HG03108 (cell line): ENCODE measurements at regions not wholly inside any gene's neighbourhood (a gene's known extent, or its start where the extent isn't known, plus 50 kb on each side); places are given as distances from the start of the nearest gene placed in this dataset.
"Not testable (repeated sequence)": the region's sequence is repeated elsewhere in the genome, so short reads cannot be mapped to it uniquely, and the experiment has no call there.

Source experiments
- ATAC-seq: cut with Tn5 transposase; IDR thresholded peaks from one replicate; pipeline ENCODE4 v1.9.1; 2021; ENCODE audit warnings: moderate library complexity; ENCODE audit not compliant: unreplicated experiment

DNA sequence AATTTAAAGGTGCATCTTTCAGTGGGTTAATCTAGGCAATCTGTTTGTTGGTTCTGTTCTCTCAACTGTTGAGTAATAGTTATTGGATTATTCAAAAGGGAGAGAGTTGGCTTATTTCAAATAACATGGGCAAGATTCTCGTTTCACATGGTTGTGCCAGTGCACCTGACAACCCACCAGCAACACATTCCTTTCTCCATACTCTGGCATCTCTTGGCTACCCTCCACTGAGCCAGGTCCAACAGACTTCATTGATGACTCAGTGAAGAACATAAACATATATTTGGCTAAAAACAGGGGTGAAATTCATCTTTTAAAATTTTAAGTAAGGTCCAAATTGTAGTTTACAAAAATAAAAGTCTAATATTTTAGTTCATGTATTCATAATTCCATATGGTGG lies 967.2 kb downstream of the RPA4 start:
- no peak for ATAC-seq

DNA sequence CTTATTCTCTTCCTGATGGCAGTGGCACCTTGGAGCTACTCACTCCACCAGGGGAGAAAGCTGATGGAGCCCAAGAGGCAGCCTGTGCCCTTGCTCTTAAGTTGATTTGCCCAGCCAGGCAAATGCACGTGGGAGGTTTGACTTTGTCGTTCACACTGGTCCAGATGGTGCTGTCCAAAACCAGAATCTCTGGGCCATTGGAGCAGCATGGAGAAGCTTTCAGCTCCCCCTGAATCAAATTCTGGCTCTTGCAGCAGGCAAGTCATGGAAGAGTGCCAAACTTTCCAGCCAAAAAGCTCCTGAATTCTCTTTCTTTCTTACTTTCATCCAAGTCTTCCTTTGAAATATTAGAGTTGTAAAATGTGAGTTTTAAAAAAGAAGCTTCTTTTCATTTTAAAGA lies 970.4 kb downstream of the RPA4 start:
- ATAC-seq, result no peak

DNA sequence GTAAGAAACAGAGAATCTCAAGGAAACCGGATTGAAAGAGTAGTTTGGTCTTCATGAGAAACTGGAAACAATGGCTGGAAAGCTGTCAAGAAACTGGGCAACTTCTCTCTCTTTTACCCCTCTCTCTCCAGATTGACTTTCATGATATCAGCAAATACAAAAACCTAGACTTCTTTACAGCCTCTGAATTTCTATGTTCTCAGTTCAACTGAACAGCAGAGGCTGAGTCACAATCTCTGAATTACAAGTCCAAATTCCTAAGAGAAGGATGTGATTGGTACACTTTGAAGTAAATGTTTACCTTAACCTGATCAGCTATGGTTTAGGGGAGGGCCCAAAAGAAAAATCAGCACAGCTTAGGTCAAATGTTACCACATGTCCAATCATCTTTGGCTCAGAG lies 974.9 kb downstream of the RPA4 start:
- ATAC-seq, result no peak

DNA sequence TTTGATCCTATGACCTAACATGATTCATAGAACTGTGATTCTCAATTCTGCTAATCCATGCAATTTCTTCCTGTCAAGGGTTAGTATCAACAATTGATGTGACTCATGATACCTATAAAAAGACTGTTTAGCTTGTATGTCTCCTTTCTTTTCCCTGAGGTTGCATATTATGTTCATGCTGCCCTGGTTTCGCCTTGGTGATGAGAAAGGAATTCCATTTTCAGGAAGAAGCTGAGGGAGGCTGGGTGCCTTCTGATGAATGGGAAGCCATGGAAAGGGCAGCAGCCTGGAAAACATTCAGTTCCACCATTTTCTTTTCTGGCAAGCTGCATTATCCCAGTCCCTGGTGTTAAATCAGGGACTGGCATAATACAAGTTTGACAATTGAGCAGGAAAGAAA lies 976.5 kb downstream of the RPA4 start:
- no peak for ATAC-seq

DNA sequence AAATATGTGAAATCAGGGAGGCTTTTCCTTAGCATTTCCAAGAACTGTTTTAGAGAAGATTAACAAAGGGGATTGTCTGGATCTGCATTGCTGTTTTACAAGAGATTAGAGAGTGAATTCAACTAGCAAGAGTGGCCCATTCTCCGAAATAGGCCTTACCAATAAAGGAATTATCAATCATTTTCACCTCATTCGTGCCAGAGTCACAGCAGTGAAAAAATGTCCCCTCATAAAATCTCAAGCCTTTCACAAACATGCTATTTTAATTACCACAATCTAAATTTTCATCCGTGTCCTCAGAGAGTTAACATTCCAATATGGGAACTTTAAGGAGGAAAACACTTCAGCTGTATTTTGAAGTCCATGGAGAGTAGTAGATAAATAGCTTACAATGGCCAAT lies 979.6 kb downstream of the RPA4 start:
- ATAC-seq, result no peak

DNA sequence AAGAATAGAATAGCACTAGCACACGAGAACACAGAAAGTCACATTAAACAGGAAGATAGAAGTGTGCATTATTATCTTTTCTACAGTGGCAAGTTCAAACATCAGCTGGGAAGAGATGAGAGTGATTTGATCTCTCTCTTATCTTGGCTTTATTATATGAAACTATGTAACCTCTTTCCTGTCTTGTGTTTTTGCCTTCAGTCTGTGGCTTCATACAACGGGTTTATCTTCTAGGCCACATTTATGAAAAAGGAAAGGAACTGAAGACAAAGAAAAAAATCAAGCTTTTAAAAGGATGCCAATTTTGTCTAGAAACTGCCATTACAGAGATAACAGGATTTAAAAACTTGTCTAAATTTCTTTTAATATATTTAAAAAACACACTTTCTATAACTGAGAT lies 983.6 kb downstream of the RPA4 start:
- no peak for ATAC-seq

DNA sequence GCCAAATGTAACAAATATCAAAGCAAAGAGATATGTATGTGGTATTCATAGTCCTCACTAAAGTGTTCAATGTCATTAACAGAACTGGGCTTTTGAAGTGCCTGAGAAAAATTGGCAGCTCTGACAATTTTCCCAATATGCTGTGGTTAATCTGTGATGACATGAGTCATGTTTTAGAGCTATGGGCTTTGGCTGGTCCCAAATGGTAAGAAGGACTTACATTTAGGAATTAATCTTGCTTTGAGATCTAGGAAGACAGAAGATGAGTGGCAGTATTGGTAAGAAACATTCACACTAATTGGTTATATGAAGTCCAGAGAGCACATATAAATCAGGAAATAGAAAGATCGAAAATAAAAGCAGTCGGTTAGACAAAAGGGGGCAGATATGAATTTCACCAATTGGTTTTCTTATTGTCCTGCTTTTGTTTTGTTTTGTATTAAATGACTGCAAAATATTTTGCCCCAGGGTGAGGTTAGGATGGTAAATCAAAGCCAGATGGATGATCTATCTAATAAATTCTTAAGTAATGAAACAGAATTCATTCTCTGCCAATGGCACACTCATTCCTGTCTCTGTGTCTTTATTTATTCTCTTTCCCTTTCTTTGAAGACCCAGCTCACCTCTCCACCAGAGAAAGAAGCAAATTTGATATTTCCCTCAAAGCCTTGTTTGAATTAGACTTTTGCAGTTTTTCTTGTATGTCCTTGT lies 993.1 kb downstream of the RPA4 start:
- no peak for ATAC-seq

DNA sequence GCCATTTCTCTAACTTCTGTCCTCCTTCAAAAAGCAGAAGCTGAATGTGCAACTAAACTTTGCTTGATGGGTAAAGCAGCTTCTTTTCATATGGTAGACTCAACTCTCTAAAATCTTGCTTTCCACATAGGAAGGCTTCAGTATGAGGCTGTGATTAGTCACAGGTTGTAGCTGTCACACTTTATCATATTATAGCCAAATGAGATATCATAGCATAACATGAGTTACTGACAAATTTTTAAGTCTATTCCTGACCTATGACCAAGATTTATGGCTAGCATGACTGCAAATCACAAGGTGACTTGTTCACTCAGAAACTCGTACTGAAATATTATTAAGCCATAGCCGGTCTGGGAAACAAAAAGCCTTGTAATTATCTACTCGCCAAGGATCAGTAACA lies 998.6 kb downstream of the RPA4 start:
- ATAC-seq, result no peak

DNA sequence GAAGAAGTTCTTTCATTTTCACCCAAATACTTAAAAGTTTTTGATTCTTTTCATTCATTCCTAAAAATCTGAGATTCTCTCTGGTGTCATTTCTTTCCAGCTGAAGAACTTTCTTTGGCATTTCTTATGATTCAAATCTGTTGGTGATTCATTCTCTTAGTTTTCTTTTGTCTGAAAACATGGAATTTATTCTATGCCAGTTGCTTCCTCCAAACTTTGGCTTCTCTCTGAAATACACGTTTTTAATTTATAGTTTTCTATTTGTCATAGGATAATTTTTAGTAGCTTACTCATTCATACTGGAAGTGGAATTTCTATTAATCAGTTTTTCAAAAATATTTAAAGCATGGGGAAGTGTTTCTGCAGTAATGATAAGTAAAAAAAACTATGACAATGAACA lies 1012.0 kb downstream of the RPA4 start:
- ATAC-seq, result no peak

DNA sequence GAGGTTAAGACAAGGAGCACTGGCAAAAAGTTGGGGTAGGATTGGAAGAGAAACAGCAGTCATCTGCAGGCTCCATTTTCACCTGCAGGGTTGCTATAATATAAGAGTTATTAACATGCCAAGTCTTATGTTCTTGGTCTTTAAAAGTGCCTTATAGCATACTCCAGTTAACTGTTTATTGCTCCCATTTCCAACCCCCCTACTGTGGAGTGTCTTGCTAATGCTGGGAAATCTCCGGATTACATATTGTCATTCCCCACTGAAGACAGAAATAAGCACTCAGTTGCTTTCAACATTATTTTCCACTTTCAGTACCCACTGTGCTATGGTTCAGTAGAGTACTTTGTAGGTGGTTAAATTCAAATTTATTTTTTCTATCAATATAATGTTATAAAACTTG lies 1014.3 kb downstream of the RPA4 start:
- ATAC-seq, result no peak

DNA sequence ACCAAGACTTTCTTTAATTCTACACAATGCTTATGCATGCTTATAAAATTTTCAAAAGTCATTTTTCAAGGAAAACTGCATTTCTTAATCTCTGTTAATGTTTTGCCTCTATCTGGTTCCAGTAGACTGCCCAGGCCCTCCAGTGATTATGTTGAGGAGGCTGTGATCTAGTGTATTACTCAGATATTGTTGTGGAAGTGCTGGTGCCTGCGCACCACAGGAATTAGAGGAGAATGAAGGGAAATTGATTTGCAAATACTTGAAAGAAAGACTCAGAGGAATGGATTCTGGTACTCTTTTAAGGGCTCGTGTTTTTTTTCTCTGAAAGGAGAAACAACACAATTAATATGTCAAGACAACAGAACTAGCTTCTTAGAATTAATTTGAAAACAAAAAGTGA lies 1015.1 kb downstream of the RPA4 start:
- no peak for ATAC-seq

DNA sequence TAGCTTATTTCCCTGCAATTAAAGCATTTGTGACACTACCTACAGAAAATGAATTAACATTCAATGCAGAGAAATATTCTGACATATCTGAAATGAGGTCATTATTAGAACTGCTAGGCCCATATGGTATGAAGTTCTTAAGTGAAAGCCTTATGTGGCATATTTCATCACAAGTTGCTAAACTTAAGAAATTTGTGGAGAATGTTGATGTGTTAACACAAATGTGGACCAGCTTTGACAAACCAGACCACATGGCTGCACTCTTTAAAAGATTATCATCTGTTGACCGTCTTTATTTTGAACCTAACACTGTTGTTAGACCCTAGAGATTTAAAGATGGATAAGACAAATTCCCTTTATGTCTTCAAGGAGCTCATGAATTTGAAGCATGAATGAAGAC lies 1024.1 kb downstream of the RPA4 start:
- ATAC-seq, result no peak

DNA sequence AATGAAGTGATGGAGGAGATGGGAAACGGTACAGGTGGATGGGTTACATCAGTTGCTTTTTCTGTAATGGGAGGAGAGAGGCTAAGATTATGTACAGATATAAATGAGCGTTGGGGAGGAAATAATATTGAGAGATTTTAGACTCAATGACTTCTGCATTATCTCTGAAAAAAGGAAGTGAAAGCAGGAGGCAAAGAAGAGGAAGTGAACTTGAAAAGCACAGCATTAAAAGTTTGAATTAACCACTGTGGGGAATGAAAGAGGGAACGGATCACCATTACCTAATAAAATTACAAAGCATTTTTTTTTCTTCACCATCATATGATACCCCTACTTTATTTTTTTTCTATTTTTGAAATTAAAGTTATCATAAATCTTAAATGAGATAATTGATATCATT lies 1025.5 kb downstream of the RPA4 start:
- peak; percentile 73 for ATAC-seq

DNA sequence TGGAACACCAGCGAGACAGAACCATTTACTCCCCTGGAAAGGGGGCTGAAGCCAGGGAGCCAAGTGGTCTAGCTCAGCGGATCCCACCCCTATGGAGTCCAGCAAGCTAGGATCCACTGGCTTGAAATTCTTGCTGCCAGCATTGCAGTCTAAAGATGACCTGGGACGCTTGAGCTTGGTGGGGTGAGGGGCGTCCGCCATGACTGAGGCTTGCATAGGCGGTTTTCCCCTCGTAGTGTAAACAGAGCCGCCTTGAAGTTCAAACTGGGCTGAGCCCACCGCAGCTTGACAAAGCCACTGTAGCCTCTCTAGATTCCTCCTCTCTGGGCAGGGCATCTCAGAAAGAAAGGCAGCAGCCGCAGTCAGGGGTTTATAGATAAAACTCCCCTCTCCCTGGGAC lies 1031.7 kb downstream of the RPA4 start:
- not testable (repeated sequence) for ATAC-seq

DNA sequence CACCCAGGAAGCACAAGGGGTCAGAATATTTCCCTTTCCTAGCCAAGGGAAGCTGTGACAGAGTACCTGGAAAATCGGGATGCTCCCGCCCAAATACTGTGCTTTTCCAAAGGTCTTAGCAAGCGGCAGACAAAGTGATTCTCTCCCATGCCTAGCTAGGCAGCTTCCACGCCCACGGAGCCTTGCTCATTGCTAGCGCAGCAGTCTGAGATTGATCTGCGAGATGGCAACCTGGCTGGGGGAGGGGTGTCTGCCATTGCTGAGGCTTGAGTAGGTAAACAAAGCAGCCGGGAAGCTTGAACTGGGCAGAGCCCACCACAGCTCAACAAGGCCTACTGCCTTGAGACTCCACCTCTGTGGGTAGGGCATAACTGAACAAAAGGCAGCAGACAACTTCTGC lies 1037.5 kb downstream of the RPA4 start:
- ATAC-seq, result not testable (repeated sequence)

DNA sequence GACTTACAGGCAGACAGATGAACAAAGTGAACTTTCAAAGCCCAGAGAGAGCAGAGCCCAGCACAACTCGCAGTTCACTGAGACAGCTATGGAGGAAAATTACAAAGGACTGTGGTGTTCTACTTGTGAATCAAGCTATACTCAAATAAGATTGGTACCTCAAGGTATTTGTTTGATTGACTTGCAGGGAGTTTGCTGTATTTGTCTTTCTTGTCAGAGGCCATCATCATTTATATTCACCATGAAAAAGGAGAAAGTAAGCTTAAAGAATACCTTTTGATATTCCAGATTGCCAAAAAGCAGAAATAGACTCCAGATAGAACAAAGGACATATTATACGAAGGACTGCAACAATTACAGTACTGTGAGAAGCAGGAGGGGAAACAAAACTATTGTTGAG lies 1047.9 kb downstream of the RPA4 start:
- ATAC-seq, result no peak

DNA sequence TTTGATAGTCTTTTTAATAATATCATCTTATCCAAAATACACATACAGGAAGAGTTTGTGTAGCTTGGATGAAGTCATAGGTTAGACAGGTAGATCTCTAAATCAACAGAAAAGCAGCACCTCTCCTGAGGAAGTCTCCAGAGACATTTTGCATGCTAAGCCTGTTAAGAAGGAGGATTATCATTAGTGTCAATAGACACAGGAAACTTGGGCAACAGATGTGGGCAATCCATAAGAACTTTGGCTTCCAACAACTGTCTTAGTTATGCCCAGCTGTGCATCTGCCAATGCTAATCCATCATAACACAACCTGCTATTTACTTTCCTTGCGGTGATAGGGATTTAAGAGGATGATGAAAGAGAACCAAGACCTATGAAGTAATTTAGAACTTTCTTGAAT lies 1052.6 kb downstream of the RPA4 start:
- ATAC-seq, result no peak

DNA sequence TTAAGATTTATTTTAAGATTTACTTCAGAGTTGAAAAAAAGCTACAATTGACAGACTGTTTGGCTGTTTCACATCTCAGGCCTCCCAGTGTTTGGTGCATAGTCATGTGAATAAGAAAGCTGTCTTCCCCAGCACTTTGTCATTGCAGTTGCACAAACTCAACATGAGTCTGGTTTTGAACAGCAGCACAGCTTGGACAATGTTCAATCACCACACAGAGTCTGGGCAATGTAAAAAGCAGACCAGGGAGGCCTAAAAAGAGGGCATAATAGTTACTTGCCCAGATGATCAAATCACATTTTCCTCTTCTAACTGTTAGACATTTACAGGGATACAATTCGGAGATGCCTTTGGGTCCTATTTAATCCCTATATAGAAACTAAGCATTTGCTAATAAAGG lies 1055.0 kb downstream of the RPA4 start:
- no peak for ATAC-seq

DNA sequence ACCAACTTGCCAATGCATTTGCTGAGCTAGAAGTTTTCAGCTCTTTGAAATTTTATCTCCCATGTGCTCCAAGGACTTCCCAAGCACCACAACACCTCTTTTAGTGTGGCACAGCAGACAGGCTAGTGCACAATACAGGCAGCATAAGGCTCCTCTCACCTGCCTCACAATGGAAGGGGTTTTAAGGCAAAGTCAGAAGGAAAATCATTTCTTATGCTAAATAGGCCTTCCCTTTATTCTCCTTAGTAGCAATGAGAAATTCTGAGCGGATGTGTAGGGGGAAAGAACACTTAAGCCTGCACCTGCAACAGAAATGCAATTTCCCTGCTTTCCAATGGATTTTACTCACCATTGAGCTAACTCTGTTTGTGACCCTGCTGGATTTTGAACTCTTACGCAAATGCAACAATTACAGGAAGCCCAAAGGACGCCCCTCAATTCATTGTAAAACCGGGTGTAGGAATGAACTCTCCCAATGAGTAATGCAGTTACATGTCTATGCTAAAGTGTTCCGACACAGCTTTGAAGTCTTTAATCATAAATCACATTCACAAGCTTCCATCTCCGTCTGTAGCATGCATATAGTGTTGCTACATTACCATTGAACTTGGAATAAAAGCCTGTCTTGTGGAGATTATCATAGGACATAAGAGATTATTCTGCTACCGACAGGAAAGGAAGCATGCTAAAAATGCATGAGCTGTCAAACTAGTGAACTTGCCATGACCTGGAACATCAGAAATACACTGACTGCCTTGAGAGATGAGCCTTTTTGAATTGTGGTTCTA lies 1084.9 kb downstream of the RPA4 start:
- ATAC-seq, result no peak

DNA sequence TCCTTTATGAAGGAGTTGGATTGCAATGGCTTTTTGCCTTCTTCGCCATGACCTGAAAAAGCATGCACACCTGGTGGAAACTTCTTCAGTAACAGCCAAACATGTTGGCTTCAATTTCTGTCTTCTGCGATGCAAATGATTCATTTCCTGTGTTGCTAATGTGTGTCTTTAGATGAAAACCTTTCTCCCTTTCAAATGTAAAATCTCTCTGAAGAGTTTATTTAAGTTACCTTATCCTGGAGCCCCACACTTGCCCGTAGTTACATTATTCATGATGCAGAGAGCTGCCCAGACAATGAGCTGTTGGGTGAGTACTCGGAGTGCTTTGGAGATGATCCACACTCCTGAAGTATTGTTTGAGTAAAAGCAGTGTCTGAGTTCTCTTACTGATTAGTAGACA lies 1100.9 kb downstream of the RPA4 start:
- ATAC-seq, result no peak

DNA sequence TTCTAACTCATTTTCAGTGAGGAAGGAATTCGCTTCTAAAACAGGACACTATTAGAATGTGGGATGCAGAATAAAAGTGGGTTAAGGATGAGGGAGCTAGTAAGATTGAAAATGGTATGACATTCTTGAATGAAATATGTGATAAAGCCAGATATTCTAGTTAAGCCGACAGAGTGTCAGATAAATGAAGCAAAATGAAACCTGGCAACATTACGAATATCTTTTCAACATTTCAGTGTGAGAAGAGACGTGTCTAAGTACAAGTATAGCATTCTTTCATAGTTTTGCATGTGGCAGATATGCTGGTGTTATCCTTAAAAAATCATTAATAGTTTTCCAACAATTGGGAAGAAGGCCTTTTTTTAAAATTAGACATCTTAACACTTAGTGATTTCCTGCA lies 1101.4 kb downstream of the RPA4 start:
- ATAC-seq, result no peak

DNA sequence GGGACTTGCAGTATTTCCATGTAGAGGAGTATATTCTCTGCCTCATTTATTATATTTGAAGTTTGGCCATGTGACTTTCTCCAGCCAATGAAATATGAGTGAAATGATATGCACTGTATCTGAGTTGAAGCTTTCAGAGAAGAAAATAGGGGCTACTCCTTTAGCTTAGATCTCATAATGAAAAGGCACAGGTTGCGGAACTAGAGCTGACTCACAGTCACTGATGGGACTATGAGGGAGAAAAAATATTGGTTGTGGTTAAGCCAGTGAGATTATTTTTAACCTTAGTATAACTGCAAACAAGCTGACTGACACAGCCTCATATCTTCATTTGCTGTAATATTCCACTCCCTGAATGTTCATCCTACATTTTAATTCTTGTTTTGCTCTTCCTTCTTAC lies 1104.3 kb downstream of the RPA4 start:
- ATAC-seq, result no peak

DNA sequence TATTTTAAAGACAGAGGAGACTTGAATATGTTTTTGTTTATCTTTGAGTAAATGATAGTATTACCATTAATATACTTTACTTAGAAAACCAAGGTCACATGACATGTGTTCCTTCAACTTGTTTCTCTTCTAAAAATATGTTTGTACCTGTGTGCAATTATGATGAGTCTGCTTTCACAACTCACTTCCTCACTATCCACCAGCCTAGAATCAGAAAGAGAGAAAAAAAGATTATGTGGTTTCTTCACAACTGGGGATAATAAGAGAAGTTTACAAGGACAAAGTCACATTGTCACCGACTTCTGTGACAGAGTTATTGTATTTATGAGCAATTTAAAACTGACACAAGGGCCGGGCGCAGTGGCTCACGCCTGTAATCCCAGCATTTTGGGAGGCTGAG lies 1112.1 kb downstream of the RPA4 start:
- no peak for ATAC-seq
